ENCODE measurements at regions not wholly inside any gene's neighbourhood (a gene's known extent, or its start where the extent isn't known, plus 50 kb on each side); places are given as distances from the start of the nearest gene placed in this dataset.

GRCh38 chr15:93189561-93189960 is 100.5 kb upstream of the RGMA start:
- intact Hi-C loops (cut with micrococcal nuclease) (no loop called here), in situ Hi-C loops (cut with MboI) (no loop called here)
- Histone ChIP-seq H2AFZ (ENCODE audit: low read depth, low read length) (no peak overlapping the region), H3K9ac (ENCODE audit: insufficient read depth in 1 of 2, low read depth in 2 of 2, low read length in 2 of 2) (no peak overlapping the region), H4K20me1 (replicated peaks; ENCODE audit: control insufficient read depth, insufficient read depth, low read length) (no peaks in the 10 kb centered on the region), H3K27ac (ENCODE audit: extremely low read depth, low read depth, low read length) (no peak overlapping the region), H3K79me2 (ENCODE audit: control insufficient read depth, insufficient read depth, low read length) (no peaks in the 10 kb centered on the region), H3K9me1 (ENCODE audit: control insufficient read depth, insufficient read depth, low read length) (no peaks in the 10 kb centered on the region), H3K4me1 (replicated peaks in 1 of 2; ENCODE audit: control insufficient read depth in 2 of 2, insufficient read depth in 2 of 2, low read length in 2 of 2) (no peaks in the 10 kb centered on the region), H3K4me2 (ENCODE audit: insufficient read depth, low read length) (no peak overlapping the region), H3K27me3 (ENCODE audit: control insufficient read depth in 2 of 2, insufficient read depth in 2 of 2, low read length in 2 of 2) (peaks cover 8 to 18% of the 10 kb centered on the region in 2 experiments; a peak in 4 of 5 replicates), H3K4me3 (no peak overlapping the region), H3K36me3 (ENCODE audit: control insufficient read depth, insufficient read depth, low read length) (no peaks in the 10 kb centered on the region), H3K9me3 (replicated peaks; ENCODE audit: control insufficient read depth, insufficient read depth, low read depth, low read length) (no peaks in the 10 kb centered on the region)
- TF ChIP-seq ZNF41 (CRISPR knock-in tag; conservative IDR thresholded peaks at IDR 0.05) (no peak), CSDE1 (IDR thresholded peaks at IDR 0.05) (no peak), ZNF707 (CRISPR knock-in tag; conservative IDR thresholded peaks at IDR 0.05) (no peak), PRPF4 (IDR thresholded peaks at IDR 0.05; ENCODE audit: insufficient read depth, low read depth, low read length, poor library complexity, severe bottlenecking) (no peak), ZNF311 (CRISPR knock-in tag; IDR thresholded peaks at IDR 0.05) (no peak), ZBTB12 (CRISPR knock-in tag; IDR thresholded peaks at IDR 0.05) (no peak)
- DNase-seq (ENCODE audit: extremely low read depth in 1 of 4, low spot score in 3 of 4) (no peak), ATAC-seq (no peak), FAIRE-seq (no peak)
- no TSS peak for BruUV-seq (replicated peaks)
- ChIA-PET CTCF (ENCODE audit: low intra/inter-chr PET ratio) (no interaction called here), POLR2A (no interaction called here)
- WGBS (ENCODE audit: insufficient coverage, low coverage, missing lambda C conversion rate): 0% methylated on average over 9 of the region's 9 CpGs

GRCh38 chr15:93188236-93188635 is 99.2 kb upstream of the RGMA start:
- FAIRE-seq (no peak), ATAC-seq (no peak), DNase-seq (ENCODE audit: extremely low read depth in 1 of 4, low spot score in 3 of 4) (no peak)
- WGBS (ENCODE audit: insufficient coverage, low coverage, missing lambda C conversion rate): 0% methylated on average over 3 of the region's 3 CpGs
- H3K79me2 ChIP-seq (ENCODE audit: control insufficient read depth, insufficient read depth, low read length): no peaks in the 10 kb centered on the region
- BruUV-seq (replicated peaks): no TSS peak
- POLR2A ChIA-PET: no interaction called here
- H3K9me3 ChIP-seq (replicated peaks; ENCODE audit: control insufficient read depth, insufficient read depth, low read depth, low read length): no peaks in the 10 kb centered on the region
- no peak overlapping the region for H3K4me2 ChIP-seq (ENCODE audit: insufficient read depth, low read length)
- H3K4me3 ChIP-seq: no peak overlapping the region
- no peaks in the 10 kb centered on the region for H3K36me3 ChIP-seq (ENCODE audit: control insufficient read depth, insufficient read depth, low read length)
- H3K4me1 ChIP-seq (replicated peaks in 1 of 2; ENCODE audit: control insufficient read depth in 2 of 2, insufficient read depth in 2 of 2, low read length in 2 of 2): no peaks in the 10 kb centered on the region
- no peak overlapping the region for H3K27ac ChIP-seq (ENCODE audit: extremely low read depth, low read depth, low read length)
- intact Hi-C loops (cut with micrococcal nuclease) (no loop called here), in situ Hi-C loops (cut with MboI) (no loop called here)
- no peaks in the 10 kb centered on the region for H3K9me1 ChIP-seq (ENCODE audit: control insufficient read depth, insufficient read depth, low read length)
- no peak overlapping the region for H3K9ac ChIP-seq (ENCODE audit: insufficient read depth in 1 of 2, low read depth in 2 of 2, low read length in 2 of 2)
- TF ChIP-seq RBM14 (IDR thresholded peaks at IDR 0.05; ENCODE audit: borderline replicate concordance, insufficient read depth, low read depth, low read length) (no peak), BRD4 (IDR thresholded peaks at IDR 0.05) (no peak), E2F3 (CRISPR knock-in tag; IDR thresholded peaks at IDR 0.05) (no peak), ZNF589 (CRISPR knock-in tag; IDR thresholded peaks at IDR 0.05; ENCODE audit: low read depth) (no peak)
- no peak overlapping the region for H2AFZ ChIP-seq (ENCODE audit: low read depth, low read length)
- no peaks in the 10 kb centered on the region for H4K20me1 ChIP-seq (replicated peaks; ENCODE audit: control insufficient read depth, insufficient read depth, low read length)
- peaks cover 13 to 25% of the 10 kb centered on the region in 2 experiments; a peak in 4 of 5 replicates for H3K27me3 ChIP-seq (ENCODE audit: control insufficient read depth in 2 of 2, insufficient read depth in 2 of 2, low read length in 2 of 2)
- CTCF ChIA-PET (ENCODE audit: low intra/inter-chr PET ratio): no interaction called here

Measured in K562 (cell line).